ENCODE measurements at regions not wholly inside any gene's neighbourhood (a gene's known extent, or its start where the extent isn't known, plus 50 kb on each side); places are given as distances from the start of the nearest gene placed in this dataset.

DNA sequence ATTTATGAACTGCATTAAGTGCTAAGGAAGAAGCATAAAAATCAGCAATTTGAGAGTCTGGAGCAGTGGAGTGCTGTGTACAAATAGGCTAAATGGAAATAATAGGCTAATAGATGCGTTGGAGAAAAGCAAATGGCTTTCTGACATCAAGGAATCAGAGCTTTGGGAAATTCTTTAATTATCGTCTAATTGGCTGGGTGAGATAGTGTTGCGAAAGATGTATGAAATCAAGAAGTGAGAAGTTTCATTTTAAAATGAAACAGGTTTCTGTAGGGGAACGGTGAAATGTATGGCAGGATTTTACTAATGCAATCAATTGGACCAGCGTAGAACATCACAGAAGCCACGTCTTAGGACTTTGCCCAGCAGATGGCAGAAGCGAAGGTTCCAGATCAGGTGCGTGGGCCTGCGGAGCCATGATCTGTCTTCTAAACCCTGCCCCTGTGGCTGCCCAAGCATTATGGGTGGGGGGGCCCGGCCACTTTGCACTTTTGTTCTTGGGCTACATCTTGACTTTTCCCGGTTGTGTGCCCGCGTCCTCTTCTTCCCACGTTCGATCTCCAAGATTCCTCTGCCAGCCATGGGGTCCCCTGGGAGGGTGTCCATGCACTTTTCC is 118.5 kb upstream of the SHISA3 start (continued):
- TF ChIP-seq, protein P1, sequence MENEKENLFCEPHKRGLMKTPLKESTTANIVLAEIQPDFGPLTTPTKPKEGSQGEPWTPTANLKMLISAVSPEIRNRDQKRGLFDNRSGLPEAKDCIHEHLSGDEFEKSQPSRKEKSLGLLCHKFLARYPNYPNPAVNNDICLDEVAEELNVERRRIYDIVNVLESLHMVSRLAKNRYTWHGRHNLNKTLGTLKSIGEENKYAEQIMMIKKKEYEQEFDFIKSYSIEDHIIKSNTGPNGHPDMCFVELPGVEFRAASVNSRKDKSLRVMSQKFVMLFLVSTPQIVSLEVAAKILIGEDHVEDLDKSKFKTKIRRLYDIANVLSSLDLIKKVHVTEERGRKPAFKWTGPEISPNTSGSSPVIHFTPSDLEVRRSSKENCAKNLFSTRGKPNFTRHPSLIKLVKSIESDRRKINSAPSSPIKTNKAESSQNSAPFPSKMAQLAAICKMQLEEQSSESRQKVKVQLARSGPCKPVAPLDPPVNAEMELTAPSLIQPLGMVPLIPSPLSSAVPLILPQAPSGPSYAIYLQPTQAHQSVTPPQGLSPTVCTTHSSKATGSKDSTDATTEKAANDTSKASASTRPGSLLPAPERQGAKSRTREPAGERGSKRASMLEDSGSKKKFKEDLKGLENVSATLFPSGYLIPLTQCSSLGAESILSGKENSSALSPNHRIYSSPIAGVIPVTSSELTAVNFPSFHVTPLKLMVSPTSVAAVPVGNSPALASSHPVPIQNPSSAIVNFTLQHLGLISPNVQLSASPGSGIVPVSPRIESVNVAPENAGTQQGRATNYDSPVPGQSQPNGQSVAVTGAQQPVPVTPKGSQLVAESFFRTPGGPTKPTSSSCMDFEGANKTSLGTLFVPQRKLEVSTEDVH (IDR thresholded peaks at IDR 0.05; ENCODE audit: low read depth, partially characterized antibody), result no peak
- TF ChIP-seq KDM1A (IDR thresholded peaks at IDR 0.05; ENCODE audit: borderline replicate concordance), result no peak
- TF ChIP-seq, protein P2, sequence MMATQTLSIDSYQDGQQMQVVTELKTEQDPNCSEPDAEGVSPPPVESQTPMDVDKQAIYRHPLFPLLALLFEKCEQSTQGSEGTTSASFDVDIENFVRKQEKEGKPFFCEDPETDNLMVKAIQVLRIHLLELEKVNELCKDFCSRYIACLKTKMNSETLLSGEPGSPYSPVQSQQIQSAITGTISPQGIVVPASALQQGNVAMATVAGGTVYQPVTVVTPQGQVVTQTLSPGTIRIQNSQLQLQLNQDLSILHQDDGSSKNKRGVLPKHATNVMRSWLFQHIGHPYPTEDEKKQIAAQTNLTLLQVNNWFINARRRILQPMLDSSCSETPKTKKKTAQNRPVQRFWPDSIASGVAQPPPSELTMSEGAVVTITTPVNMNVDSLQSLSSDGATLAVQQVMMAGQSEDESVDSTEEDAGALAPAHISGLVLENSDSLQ (IDR thresholded peaks at IDR 0.05), result no peak
- no peak for TF ChIP-seq SMC3 (IDR thresholded peaks at IDR 0.05; ENCODE audit: borderline replicate concordance, low read length)
- no peak for TF ChIP-seq FOXK2 (IDR thresholded peaks at IDR 0.05)
- no peak for TF ChIP-seq TCF7 (IDR thresholded peaks at IDR 0.05; ENCODE audit: borderline replicate concordance)
- TF ChIP-seq, protein P3, sequence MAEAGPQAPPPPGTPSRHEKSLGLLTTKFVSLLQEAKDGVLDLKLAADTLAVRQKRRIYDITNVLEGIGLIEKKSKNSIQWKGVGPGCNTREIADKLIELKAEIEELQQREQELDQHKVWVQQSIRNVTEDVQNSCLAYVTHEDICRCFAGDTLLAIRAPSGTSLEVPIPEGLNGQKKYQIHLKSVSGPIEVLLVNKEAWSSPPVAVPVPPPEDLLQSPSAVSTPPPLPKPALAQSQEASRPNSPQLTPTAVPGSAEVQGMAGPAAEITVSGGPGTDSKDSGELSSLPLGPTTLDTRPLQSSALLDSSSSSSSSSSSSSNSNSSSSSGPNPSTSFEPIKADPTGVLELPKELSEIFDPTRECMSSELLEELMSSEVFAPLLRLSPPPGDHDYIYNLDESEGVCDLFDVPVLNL (IDR thresholded peaks at IDR 0.05; ENCODE audit: low read depth, low read length), result no peak
- peak in 1 of 2 experiments; percentile 33; a peak in 1 of 4 replicates for TF ChIP-seq CEBPB (IDR thresholded peaks at IDR 0.05; ENCODE audit: borderline replicate concordance in 1 of 2, low read depth in 2 of 2, low read length in 2 of 2)
- TF ChIP-seq NFIC (IDR thresholded peaks at IDR 0.05; ENCODE audit: low read depth, low read length), result no peak
- TF ChIP-seq GATAD2B (conservative IDR thresholded peaks at IDR 0.05; ENCODE audit: low read depth), result no peak
- TF ChIP-seq SIX5 (IDR thresholded peaks at IDR 0.05; ENCODE audit: low read depth, low read length, severe bottlenecking), result no peak
- TF ChIP-seq STAT1 (conservative IDR thresholded peaks at IDR 0.05), result no peak
- no peak for TF ChIP-seq ZSCAN29 (IDR thresholded peaks at IDR 0.05)
- TF ChIP-seq ZNF274 (IDR thresholded peaks at IDR 0.05; ENCODE audit: insufficient read depth, insufficient read length), result no peak
- no peak for TF ChIP-seq FOS (IDR thresholded peaks at IDR 0.05; ENCODE audit: borderline replicate concordance, extremely low read depth, insufficient read length)
- TF ChIP-seq, protein P4, sequence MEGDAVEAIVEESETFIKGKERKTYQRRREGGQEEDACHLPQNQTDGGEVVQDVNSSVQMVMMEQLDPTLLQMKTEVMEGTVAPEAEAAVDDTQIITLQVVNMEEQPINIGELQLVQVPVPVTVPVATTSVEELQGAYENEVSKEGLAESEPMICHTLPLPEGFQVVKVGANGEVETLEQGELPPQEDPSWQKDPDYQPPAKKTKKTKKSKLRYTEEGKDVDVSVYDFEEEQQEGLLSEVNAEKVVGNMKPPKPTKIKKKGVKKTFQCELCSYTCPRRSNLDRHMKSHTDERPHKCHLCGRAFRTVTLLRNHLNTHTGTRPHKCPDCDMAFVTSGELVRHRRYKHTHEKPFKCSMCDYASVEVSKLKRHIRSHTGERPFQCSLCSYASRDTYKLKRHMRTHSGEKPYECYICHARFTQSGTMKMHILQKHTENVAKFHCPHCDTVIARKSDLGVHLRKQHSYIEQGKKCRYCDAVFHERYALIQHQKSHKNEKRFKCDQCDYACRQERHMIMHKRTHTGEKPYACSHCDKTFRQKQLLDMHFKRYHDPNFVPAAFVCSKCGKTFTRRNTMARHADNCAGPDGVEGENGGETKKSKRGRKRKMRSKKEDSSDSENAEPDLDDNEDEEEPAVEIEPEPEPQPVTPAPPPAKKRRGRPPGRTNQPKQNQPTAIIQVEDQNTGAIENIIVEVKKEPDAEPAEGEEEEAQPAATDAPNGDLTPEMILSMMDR (IDR thresholded peaks at IDR 0.05 in 2 of 3, conservative IDR thresholded peaks at IDR 0.05 in 1 of 3; ENCODE audit: control insufficient read depth in 2 of 3, extremely low read depth in 1 of 3, insufficient read depth in 1 of 3, low read depth in 3 of 3, low read length in 3 of 3), result peak in 2 of 3 experiments; percentile 21; a peak in 2 of 6 replicates
- TF ChIP-seq SPI1 (IDR thresholded peaks at IDR 0.05; ENCODE audit: borderline replicate concordance, insufficient read depth, low read depth, low read length), result peak; percentile 44; the same call in 1 of the 2 replicates
